ENCODE measurements at regions not wholly inside any gene's neighbourhood (a gene's known extent, or its start where the extent isn't known, plus 50 kb on each side); places are given as distances from the start of the nearest gene placed in this dataset.

GRCh38 chr12:42885677-42886076 is 296.1 kb upstream of the PRICKLE1 start:
- peaks cover 0 to 4% (median 0%) of the 10 kb centered on the region in 5 donors for H3K4me1 ChIP-seq (ENCODE audit: control insufficient read depth in 5 of 5, insufficient read depth in 5 of 5, low read length in 5 of 5)
- H3K9ac ChIP-seq (ENCODE audit: insufficient read depth in 1 of 2, low read length in 2 of 2), result no peak overlapping the region
- no peaks in the 10 kb centered on the region for H3K36me3 ChIP-seq (ENCODE audit: control insufficient read depth in 4 of 4, insufficient read depth in 4 of 4, low read length in 4 of 4)
- H3K27ac ChIP-seq (ENCODE audit: low read depth in 1 of 2, low read length in 1 of 2), result no peak overlapping the region
- WGBS, 2 donors, result 90 to 95% methylated on average over 2 of the region's 2 CpGs
- H3K4me3 ChIP-seq, result no peak overlapping the region
- DNase-seq (no peak), ATAC-seq (ENCODE audit: insufficient read depth, low FRiP score) (no peak)
- H3K27me3 ChIP-seq (ENCODE audit: control insufficient read depth in 3 of 3, insufficient read depth in 3 of 3, low read length in 2 of 3), result no peaks in the 10 kb centered on the region
- H3K9me3 ChIP-seq (ENCODE audit: control insufficient read depth in 4 of 4, insufficient read depth in 3 of 4, low read length in 3 of 4), result peaks cover 0 to 2% (median 0%) of the 10 kb centered on the region in 4 donors
- no peak for TF ChIP-seq CTCF (IDR thresholded peaks at IDR 0.05; ENCODE audit: control extremely low read depth, extremely low read depth)

- Histone ChIP-seq H3K27ac (ENCODE audit: low read depth in 1 of 2, low read length in 1 of 2) (no peak overlapping the region), H3K9ac (ENCODE audit: insufficient read depth in 1 of 2, low read length in 2 of 2) (no peak overlapping the region), H3K27me3 (ENCODE audit: control insufficient read depth in 3 of 3, insufficient read depth in 3 of 3, low read length in 2 of 3) (no peaks in the 10 kb centered on the region), H3K4me3 (no peak overlapping the region), H3K4me1 (ENCODE audit: control insufficient read depth in 5 of 5, insufficient read depth in 5 of 5, low read length in 5 of 5) (peaks cover 0 to 4% (median 0%) of the 10 kb centered on the region in 5 donors), H3K9me3 (ENCODE audit: control insufficient read depth in 4 of 4, insufficient read depth in 3 of 4, low read length in 3 of 4) (peaks cover 0 to 2% (median 0%) of the 10 kb centered on the region in 4 donors), H3K36me3 (ENCODE audit: control insufficient read depth in 4 of 4, insufficient read depth in 4 of 4, low read length in 4 of 4) (no peaks in the 10 kb centered on the region)
- DNase-seq, result no peak
- ATAC-seq (ENCODE audit: insufficient read depth, low FRiP score), result no peak
- WGBS, 2 donors, result 91 to 93% methylated on average over 4 of the region's 4 CpGs
- TF ChIP-seq CTCF (IDR thresholded peaks at IDR 0.05; ENCODE audit: control extremely low read depth, extremely low read depth), result no peak
Measured at GRCh38 chr12:42884116-42884515, 294.6 kb upstream of the PRICKLE1 start.

GRCh38 chr12:42873401-42873800 is 283.9 kb upstream of the PRICKLE1 start:
- no peaks in the 10 kb centered on the region for H3K36me3 ChIP-seq (ENCODE audit: control insufficient read depth in 4 of 4, insufficient read depth in 4 of 4, low read length in 4 of 4)
- no peak overlapping the region for H3K27ac ChIP-seq (ENCODE audit: low read depth in 1 of 2, low read length in 1 of 2)
- H3K4me3 ChIP-seq, result no peak overlapping the region
- no peak for ATAC-seq (ENCODE audit: insufficient read depth, low FRiP score)
- no peak for DNase-seq
- WGBS, 2 donors, result 85 to 91% methylated on average over 5 of the region's 5 CpGs
- H3K27me3 ChIP-seq (ENCODE audit: control insufficient read depth in 3 of 3, insufficient read depth in 3 of 3, low read length in 2 of 3), result no peaks in the 10 kb centered on the region
- no peak overlapping the region for H3K9ac ChIP-seq (ENCODE audit: insufficient read depth in 1 of 2, low read length in 2 of 2)
- no peaks in the 10 kb centered on the region for H3K9me3 ChIP-seq (ENCODE audit: control insufficient read depth in 4 of 4, insufficient read depth in 3 of 4, low read length in 3 of 4)
- no peaks in the 10 kb centered on the region for H3K4me1 ChIP-seq (ENCODE audit: control insufficient read depth in 5 of 5, insufficient read depth in 5 of 5, low read length in 5 of 5)
- no peak for TF ChIP-seq CTCF (IDR thresholded peaks at IDR 0.05; ENCODE audit: control extremely low read depth, extremely low read depth)

GRCh38 chr12:42871816-42872215 is 282.3 kb upstream of the PRICKLE1 start:
- Histone ChIP-seq H3K36me3 (ENCODE audit: control insufficient read depth in 4 of 4, insufficient read depth in 4 of 4, low read length in 4 of 4) (no peaks in the 10 kb centered on the region), H3K9me3 (ENCODE audit: control insufficient read depth in 4 of 4, insufficient read depth in 3 of 4, low read length in 3 of 4) (no peaks in the 10 kb centered on the region), H3K27ac (ENCODE audit: low read depth in 1 of 2, low read length in 1 of 2) (no peak overlapping the region), H3K4me1 (ENCODE audit: control insufficient read depth in 5 of 5, insufficient read depth in 5 of 5, low read length in 5 of 5) (no peaks in the 10 kb centered on the region), H3K27me3 (ENCODE audit: control insufficient read depth in 3 of 3, insufficient read depth in 3 of 3, low read length in 2 of 3) (no peaks in the 10 kb centered on the region), H3K9ac (ENCODE audit: insufficient read depth in 1 of 2, low read length in 2 of 2) (no peak overlapping the region), H3K4me3 (no peak overlapping the region)
- DNase-seq, result no peak
- no peak for ATAC-seq (ENCODE audit: insufficient read depth, low FRiP score)
- TF ChIP-seq CTCF (IDR thresholded peaks at IDR 0.05; ENCODE audit: control extremely low read depth, extremely low read depth), result no peak
- 54 to 94% methylated on average over 3 of the region's 3 CpGs for WGBS, 2 donors

All from lung (tissue), 11 donors.